ENCODE measurements at regions not wholly inside any gene's neighbourhood (a gene's known extent, or its start where the extent isn't known, plus 50 kb on each side); places are given as distances from the start of the nearest gene placed in this dataset.

DNA sequence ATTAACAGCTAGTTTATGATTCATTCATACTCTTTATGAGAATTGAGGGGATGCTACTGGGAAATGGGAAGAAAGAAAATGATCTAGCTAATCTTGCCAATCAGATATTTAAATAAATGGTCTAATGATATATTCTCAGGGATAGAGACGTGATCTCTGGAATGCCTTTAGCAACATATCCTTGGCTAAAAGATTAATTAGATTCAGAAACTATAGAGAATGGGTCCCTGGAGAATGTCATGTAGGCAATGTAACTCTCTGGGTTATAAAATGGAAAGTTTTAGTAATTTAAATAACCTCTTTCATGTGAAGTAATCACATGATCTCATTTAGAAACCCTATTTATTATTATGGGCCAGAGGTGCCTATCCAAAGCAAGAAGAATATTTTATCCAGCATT is 771.0 kb upstream of the CDH2 start:
- TF ChIP-seq, protein P1, sequence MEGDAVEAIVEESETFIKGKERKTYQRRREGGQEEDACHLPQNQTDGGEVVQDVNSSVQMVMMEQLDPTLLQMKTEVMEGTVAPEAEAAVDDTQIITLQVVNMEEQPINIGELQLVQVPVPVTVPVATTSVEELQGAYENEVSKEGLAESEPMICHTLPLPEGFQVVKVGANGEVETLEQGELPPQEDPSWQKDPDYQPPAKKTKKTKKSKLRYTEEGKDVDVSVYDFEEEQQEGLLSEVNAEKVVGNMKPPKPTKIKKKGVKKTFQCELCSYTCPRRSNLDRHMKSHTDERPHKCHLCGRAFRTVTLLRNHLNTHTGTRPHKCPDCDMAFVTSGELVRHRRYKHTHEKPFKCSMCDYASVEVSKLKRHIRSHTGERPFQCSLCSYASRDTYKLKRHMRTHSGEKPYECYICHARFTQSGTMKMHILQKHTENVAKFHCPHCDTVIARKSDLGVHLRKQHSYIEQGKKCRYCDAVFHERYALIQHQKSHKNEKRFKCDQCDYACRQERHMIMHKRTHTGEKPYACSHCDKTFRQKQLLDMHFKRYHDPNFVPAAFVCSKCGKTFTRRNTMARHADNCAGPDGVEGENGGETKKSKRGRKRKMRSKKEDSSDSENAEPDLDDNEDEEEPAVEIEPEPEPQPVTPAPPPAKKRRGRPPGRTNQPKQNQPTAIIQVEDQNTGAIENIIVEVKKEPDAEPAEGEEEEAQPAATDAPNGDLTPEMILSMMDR (IDR thresholded peaks at IDR 0.05; ENCODE audit: borderline replicate concordance, extremely low read depth, low read length, poor library complexity, severe bottlenecking), result no peak
- TF ChIP-seq EZH2 (IDR thresholded peaks at IDR 0.05; ENCODE audit: borderline replicate concordance, low read depth, low read length, severe bottlenecking), result no peak
